Transverse colon (tissue), 4 donors: ENCODE measurements at regions not wholly inside any gene's neighbourhood (a gene's known extent, or its start where the extent isn't known, plus 50 kb on each side); places are given as distances from the start of the nearest gene placed in this dataset.

Source experiments
- DNase-seq: peaks from one replicate; pipeline ENCODE4 v3.0.0-alpha.2; 2019
- H3K27ac ChIP-seq, 4 donors: fragments of 200-600 bp; sonication (generic); 2 replicates each; pipeline ENCODE4 v1.5.1; 2016 to 2018; ENCODE audit warnings: inconsistent platforms in 4 of 4
- H3K27me3 ChIP-seq: fragments of 200-600 bp; sonication (generic); 2 replicates; pipeline ENCODE4 v1.5.1; 2017; ENCODE audit warnings: inconsistent platforms
- H3K36me3 ChIP-seq, 4 donors: fragments of 200-600 bp; sonication (generic); 2 replicates each; pipeline ENCODE4 v1.5.1; 2017 to 2019; ENCODE audit warnings: inconsistent platforms in 4 of 4
- H3K4me1 ChIP-seq, 4 donors: fragments of 200-600 bp; sonication (generic); 2 replicates each; pipeline ENCODE4 v1.5.1; 2017 to 2020; ENCODE audit warnings: inconsistent platforms in 4 of 4
- H3K4me3 ChIP-seq, 4 donors: fragments of 200-600 bp; sonication (generic); 1 replicate in 1 of 4; 2 replicates in 3 of 4; pipeline versions ENCODE4 v1.5.1 to v1.6.1; 2017 to 2019; ENCODE audit warnings: inconsistent platforms in 4 of 4
- H3K9me3 ChIP-seq, 2 donors: fragments of 200-600 bp; sonication (generic); 2 replicates each; pipeline ENCODE4 v1.5.1; 2017 to 2019; ENCODE audit warnings: inconsistent platforms in 2 of 2
- CTCF ChIP-seq, 5 experiments: fragments of 200-600 bp in 3 of 5; fragments of 450-650 bp in 2 of 5; sonication (generic) in 3 of 5; IDR thresholded peaks; 1 replicate in 2 of 5; 2 replicates in 3 of 5; pipeline ENCODE4 v1.5.1; 2016 to 2017; ENCODE audit warnings: antibody characterized with exemption in 5 of 5, inconsistent platforms in 3 of 5, mild to moderate bottlenecking in 2 of 5, moderate library complexity in 1 of 5
- EP300 ChIP-seq: sonication (generic); formaldehyde crosslinking; IDR thresholded peaks from one replicate; pipeline ENCODE4 v1.6.1; 2017; ENCODE audit warnings: antibody characterized with exemption, low read depth
- POLR2A ChIP-seq: fragments of 450-650 bp; IDR thresholded peaks from one replicate; pipeline ENCODE4 v1.6.1; 2016; ENCODE audit warnings: antibody characterized with exemption, mild to moderate bottlenecking, moderate library complexity
- POLR2AphosphoS5 ChIP-seq, 3 donors: sonication (generic); formaldehyde crosslinking; IDR thresholded peaks; one replicate each; pipeline ENCODE4 v1.6.1; 2016; ENCODE audit warnings: antibody characterized with exemption in 3 of 3
- WGBS, 2 donors: methylation state at CpG; one replicate each; pipeline ENCODE4 v1.1.5; 2018; ENCODE audit warnings: low coverage in 1 of 2; 5-methylcytosine and 5-hydroxymethylcytosine counted together
- in situ Hi-C, 4 donors: fragments of 200-750 bp; cut with MboI; loops; one replicate each; pipeline versions ENCODE4 v1.15.0 to v1.15.1; 2017; ENCODE audit warnings: low sequenced_read_pairs in 3 of 4, low pct_ligation_motif_present in 1 of 4, low pct_unique_long_range_greater_than_20kb in 1 of 4
- intact Hi-C: fragments of 100-400 bp; cut with DNase I; formaldehyde crosslinking; loops from one replicate; pipeline ENCODE4 v1.15.1; 2023; ENCODE audit warnings: low total_unique reads

DNA sequence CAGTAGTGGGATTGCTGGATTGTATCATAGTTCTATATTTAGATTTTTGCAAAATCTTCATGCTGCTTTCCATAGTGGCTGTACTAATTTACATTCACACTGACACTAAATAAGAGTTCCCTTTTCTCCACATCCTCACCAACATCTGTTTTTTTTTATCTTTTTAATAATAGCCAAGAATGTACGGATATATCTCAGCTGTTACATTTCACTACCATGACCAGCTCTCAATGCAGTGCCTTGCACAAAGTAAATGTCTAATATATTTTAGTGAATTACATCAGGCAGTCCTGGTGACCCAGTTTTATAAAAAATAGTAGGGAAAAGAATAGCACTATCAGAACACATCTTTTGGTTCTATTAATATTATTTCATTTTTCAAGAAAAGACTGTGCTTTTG is 161.8 kb downstream of the LNPK start:
- Histone ChIP-seq H3K27me3 (no peaks in the 10 kb centered on the region), H3K27ac (no peak overlapping the region), H3K9me3 (no peaks in the 10 kb centered on the region), H3K4me1 (peaks cover 0 to 9% (median 2%) of the 10 kb centered on the region in 4 donors), H3K36me3 (no peaks in the 10 kb centered on the region), H3K4me3 (no peak overlapping the region)
- WGBS, 2 donors, result 63 to 79% methylated on average over 1 of the region's 1 CpG
- no peak for TF ChIP-seq POLR2AphosphoS5 (IDR thresholded peaks at IDR 0.05)
- no peak for TF ChIP-seq POLR2A
- no peak for TF ChIP-seq EP300
- TF ChIP-seq CTCF (IDR thresholded peaks at IDR 0.05), result no peak
- intact Hi-C loops (no loop called here), in situ Hi-C loops (no loop called here)
- DNase-seq, result no peak

DNA sequence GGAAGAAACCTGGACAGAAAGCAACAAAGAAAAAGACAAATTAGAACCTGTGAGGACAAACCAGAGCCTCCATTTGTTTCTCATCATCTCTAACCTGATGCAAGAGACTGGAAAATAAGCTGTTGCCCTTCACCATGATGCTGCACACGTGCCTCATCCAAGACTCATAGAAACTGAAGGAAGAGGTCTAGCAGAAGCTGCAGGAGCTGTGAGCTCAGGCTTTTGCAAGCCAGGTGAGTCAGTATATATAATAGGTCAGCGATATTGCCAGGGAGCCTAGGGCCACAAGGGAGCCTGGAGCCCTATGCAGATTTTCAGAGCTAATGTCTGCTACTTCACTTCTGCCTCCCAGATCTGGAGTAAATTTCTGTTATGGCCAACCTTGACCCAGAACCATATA is 163.1 kb downstream of the LNPK start:
- DNase-seq, result no peak
- Histone ChIP-seq H3K9me3 (no peaks in the 10 kb centered on the region), H3K36me3 (no peaks in the 10 kb centered on the region), H3K4me1 (peaks cover 0 to 9% (median 2%) of the 10 kb centered on the region in 4 donors), H3K4me3 (no peak overlapping the region), H3K27me3 (no peaks in the 10 kb centered on the region), H3K27ac (no peak overlapping the region)
- in situ Hi-C loops, result no loop called here
- TF ChIP-seq POLR2A (no peak), CTCF (IDR thresholded peaks at IDR 0.05) (no peak), POLR2AphosphoS5 (IDR thresholded peaks at IDR 0.05) (no peak), EP300 (no peak)
- 81% methylated on average over 2 of the region's 2 CpGs; no CpG with 5 or more reads in 1 of the 2 donors for whole genome bisulfite sequencing, 2 donors
- intact Hi-C loops, result loop anchor here (1.0 kb wide), 1 partner anchor 34 kb away; no protein-coding TSS in a partner anchor

DNA sequence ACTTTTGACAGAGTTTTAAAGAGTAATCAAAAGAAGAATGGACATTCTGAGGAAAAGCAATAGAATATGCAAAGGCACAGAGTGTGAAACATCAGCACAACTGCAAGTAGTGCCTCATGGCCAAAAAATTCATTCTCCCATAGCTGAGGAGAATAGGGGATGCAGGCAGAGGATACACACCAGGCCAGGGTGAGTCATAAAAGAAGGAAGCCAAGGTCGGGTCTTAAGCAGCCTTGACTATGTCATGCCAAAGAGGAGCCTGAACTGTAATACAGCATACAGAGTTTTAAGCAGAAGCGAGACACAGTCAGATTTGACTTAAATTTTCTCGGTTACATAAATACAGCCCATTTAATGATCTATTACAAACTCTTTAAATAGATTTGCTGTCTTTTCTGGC is 165.0 kb downstream of the LNPK start:
- TF ChIP-seq CTCF (IDR thresholded peaks at IDR 0.05), result no peak
- TF ChIP-seq POLR2AphosphoS5 (IDR thresholded peaks at IDR 0.05), result peak in 1 of 3 donors; percentile 40
- TF ChIP-seq EP300, result no peak
- 49 to 56% methylated on average over 3 of the region's 3 CpGs for WGBS, 2 donors
- Histone ChIP-seq H3K27ac (peak overlapping the region in 2 of 4 donors; percentile 38 to 47), H3K4me3 (no peak overlapping the region), H3K9me3 (no peaks in the 10 kb centered on the region), H3K27me3 (no peaks in the 10 kb centered on the region), H3K36me3 (no peaks in the 10 kb centered on the region), H3K4me1 (peaks cover 0 to 9% (median 2%) of the 10 kb centered on the region in 4 donors)
- intact Hi-C loops, result no loop called here
- DNase-seq, result no peak
- in situ Hi-C loops, result no loop called here

- in situ Hi-C loops, result no loop called here
- 82 to 90% methylated on average over 1 to 2 of the region's 2 CpGs for WGBS, 2 donors
- intact Hi-C loops, result no loop called here
These were observed 165.7 kb downstream of the LNPK start for GRCh38 chr2:175836361-175836760.

More at GRCh38 chr2:175836361-175836760, 165.7 kb downstream of the LNPK start:
- peaks cover 0 to 9% (median 2%) of the 10 kb centered on the region in 4 donors for H3K4me1 ChIP-seq
- H3K27me3 ChIP-seq, result no peaks in the 10 kb centered on the region
- TF ChIP-seq CTCF (IDR thresholded peaks at IDR 0.05), result no peak
- no peak for TF ChIP-seq POLR2AphosphoS5 (IDR thresholded peaks at IDR 0.05)
- no peak for TF ChIP-seq POLR2A
- TF ChIP-seq EP300, result no peak
- DNase-seq, result no peak
- H3K4me3 ChIP-seq, result no peak overlapping the region
- no peaks in the 10 kb centered on the region for H3K36me3 ChIP-seq
- H3K9me3 ChIP-seq, result no peaks in the 10 kb centered on the region
- H3K27ac ChIP-seq, result no peak overlapping the region
